ENCODE measurements at regions not wholly inside any gene's neighbourhood (a gene's known extent, or its start where the extent isn't known, plus 50 kb on each side); places are given as distances from the start of the nearest gene placed in this dataset.
A peak's percentile ranks its signal among the peaks of the same experiment; 100 is the strongest.

DNA sequence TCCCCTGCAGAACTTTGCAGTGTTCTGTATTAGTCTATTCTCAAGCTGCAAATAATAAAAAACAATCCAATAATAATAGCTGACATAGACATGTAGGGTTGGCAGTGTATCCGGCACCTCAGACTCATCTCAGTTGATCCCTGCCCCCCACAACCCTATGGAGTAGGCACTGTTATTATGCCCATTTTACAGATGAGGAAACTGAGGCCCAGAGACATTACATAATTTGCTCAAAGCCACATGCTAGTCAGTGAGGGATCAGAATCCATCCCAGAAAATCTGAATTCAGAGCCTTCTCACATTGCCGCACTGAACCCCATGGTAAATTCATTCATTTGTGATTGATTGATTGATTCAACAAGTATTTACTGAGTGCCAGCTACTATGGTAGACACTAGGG, 226.6 kb upstream of the PWP1 start:
- POLR2A ChIA-PET (ENCODE audit: partially characterized antibody) = no interaction called here
- Mint-ChIP-seq H3K27ac (no peak overlapping the region), H3K9me3 (peaks cover 0 to 3% (median 0%) of the 10 kb centered on the region in 8 donors)

GRCh38 chr12:107459641-107460040, 226.0 kb upstream of the PWP1 start:
- Histone ChIP-seq H3K4me1 (ENCODE audit: insufficient read depth, low read length) (peaks cover 3% of the 10 kb centered on the region), H3K27me3 (ENCODE audit: insufficient read depth, low read length) (no peaks in the 10 kb centered on the region), H3K27ac (ENCODE audit: low read depth, low read length) (no peak overlapping the region), H3K4me3 (ENCODE audit: low read length in 2 of 2) (no peak overlapping the region), H3K36me3 (ENCODE audit: insufficient read depth, low read length) (no peaks in the 10 kb centered on the region), H3K9me3 (ENCODE audit: control insufficient read depth in 1 of 2, low read length in 2 of 2) (no peaks in the 10 kb centered on the region)
- no peaks in the 10 kb centered on the region for H3K27me3 Mint-ChIP-seq
- ChIA-PET POLR2A (ENCODE audit: partially characterized antibody) (no interaction called here), CTCF (ENCODE audit: partially characterized antibody) (no interaction called here)
- intact Hi-C loops (cut with micrococcal nuclease) = no loop called here
- H3K27ac Mint-ChIP-seq = no peak overlapping the region
- H3K9me3 Mint-ChIP-seq = peaks cover 0 to 3% (median 0%) of the 10 kb centered on the region in 8 donors
- DNase-seq = no peak
- no peak overlapping the region for H3K4me3 Mint-ChIP-seq
- peaks cover 0 to 28% (median 2%) of the 10 kb centered on the region in 4 donors for H3K4me1 Mint-ChIP-seq
- no peaks in the 10 kb centered on the region for H3K36me3 Mint-ChIP-seq

More for the DNA sequence above, 226.6 kb upstream of the PWP1 start:
- no peak overlapping the region for H3K27ac ChIP-seq (ENCODE audit: low read depth, low read length)
- H3K27me3 ChIP-seq (ENCODE audit: insufficient read depth, low read length) = no peaks in the 10 kb centered on the region
- CTCF ChIA-PET (ENCODE audit: partially characterized antibody) = no interaction called here
- H3K4me1 Mint-ChIP-seq = peaks cover 1 to 28% (median 3%) of the 10 kb centered on the region in 4 donors
- H3K9me3 ChIP-seq (ENCODE audit: control insufficient read depth in 1 of 2, low read length in 2 of 2) = no peaks in the 10 kb centered on the region
- no peaks in the 10 kb centered on the region for H3K27me3 Mint-ChIP-seq
- H3K36me3 ChIP-seq (ENCODE audit: insufficient read depth, low read length) = no peaks in the 10 kb centered on the region
- H3K36me3 Mint-ChIP-seq = no peaks in the 10 kb centered on the region
- H3K4me3 Mint-ChIP-seq = no peak overlapping the region
- DNase-seq = no peak
- intact Hi-C loops (cut with micrococcal nuclease) = no loop called here
- no peak overlapping the region for H3K4me3 ChIP-seq (ENCODE audit: low read length in 2 of 2)
- H3K4me1 ChIP-seq (ENCODE audit: insufficient read depth, low read length) = peaks cover 3% of the 10 kb centered on the region

DNA sequence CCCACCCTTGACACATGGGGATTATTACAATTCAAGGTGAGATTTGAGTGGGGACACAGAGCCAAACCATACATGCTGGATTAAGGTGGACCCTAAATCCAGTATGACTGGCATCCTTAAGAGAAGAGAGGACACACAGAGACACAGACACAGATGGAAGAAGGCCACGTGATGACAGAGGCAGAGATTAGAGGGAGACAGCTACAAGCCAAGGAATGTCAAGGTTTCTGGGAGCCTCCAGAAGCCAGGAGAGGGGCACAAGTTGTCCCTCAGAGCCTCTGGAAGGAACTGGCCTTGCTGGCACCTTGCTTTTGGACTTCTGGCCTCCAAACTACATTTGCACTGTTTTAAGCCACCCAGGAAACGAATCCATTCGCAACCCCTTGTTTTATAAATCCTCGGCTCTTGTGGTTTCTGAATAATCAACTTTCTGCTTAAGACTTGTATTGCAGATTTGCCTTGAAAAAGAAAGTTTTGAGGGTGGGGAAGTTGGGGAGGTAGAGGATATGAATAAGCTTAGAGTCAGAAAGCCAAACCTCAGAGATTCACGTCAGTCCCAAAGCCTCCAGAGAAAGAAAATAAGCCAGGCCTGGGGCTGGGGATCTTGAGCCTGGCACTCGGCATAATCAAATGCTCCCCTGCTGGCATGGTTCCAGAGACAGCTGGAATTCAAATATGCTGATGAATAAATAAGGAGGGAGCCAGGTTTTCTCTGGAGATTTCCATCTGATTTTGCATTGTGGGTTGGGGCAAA, 224.2 kb upstream of the PWP1 start:
- no peaks in the 10 kb centered on the region for H3K27me3 Mint-ChIP-seq
- no peak for DNase-seq
- peak overlapping the region in 1 of 7 donors; percentile 44 for H3K27ac Mint-ChIP-seq
- H3K4me3 Mint-ChIP-seq = no peak overlapping the region
- Histone ChIP-seq H3K9me3 (ENCODE audit: control insufficient read depth in 1 of 2, low read length in 2 of 2) (no peaks in the 10 kb centered on the region), H3K4me3 (ENCODE audit: low read length in 2 of 2) (no peak overlapping the region), H3K36me3 (ENCODE audit: insufficient read depth, low read length) (no peaks in the 10 kb centered on the region), H3K27me3 (ENCODE audit: insufficient read depth, low read length) (no peaks in the 10 kb centered on the region), H3K4me1 (ENCODE audit: insufficient read depth, low read length) (peaks cover 3% of the 10 kb centered on the region), H3K27ac (ENCODE audit: low read depth, low read length) (no peak overlapping the region)
- intact Hi-C loops (cut with micrococcal nuclease) = no loop called here
- peaks cover 0 to 3% (median 0%) of the 10 kb centered on the region in 8 donors for H3K9me3 Mint-ChIP-seq
- H3K4me1 Mint-ChIP-seq = peaks cover 5 to 35% (median 8%) of the 10 kb centered on the region in 4 donors
- ChIA-PET CTCF (ENCODE audit: partially characterized antibody) (no interaction called here), POLR2A (ENCODE audit: partially characterized antibody) (no interaction called here)
- no peaks in the 10 kb centered on the region for H3K36me3 Mint-ChIP-seq

DNA sequence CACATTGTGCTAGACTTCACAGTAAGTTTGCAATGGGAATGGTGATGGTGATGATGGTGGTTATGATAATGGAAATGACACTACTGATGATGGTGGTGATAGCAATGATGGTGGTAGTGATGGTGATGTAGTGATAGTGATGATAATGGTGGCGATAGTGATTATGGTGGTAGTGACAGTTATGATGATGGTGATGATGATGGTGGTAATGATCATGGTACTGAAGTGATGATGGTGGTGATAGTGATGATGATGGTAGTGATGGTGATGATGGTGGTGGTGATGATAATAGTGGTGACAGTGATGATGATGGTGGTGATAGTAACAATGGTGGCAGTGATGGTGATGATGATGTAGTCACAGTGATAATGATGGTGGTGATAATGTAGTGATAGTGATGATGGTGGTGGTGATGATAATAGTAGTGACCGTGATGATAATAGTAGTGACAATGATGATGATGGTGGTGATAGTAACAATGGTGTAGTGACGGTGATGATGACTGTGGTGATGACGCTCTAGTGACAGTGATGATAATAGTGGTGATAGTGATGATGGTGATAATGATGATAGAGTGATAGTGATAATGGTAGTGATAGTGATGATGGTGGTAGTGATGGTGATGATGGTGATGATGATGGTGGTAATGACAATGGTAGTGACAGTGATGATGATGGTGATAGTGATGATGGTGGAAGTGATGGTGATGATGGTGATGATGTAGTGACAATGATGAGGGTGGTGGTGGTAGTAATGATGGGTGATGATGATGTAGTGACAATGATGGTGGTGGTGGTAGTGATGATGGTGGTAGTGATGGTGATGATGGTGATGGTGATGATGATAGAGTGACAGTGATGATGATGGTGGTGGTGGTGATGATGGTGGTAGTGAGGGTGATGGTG, 222.9 kb upstream of the PWP1 start:
- no peaks in the 10 kb centered on the region for H3K27me3 Mint-ChIP-seq
- Histone ChIP-seq H3K27ac (ENCODE audit: low read depth, low read length) (no peak overlapping the region), H3K4me1 (ENCODE audit: insufficient read depth, low read length) (peaks cover 3% of the 10 kb centered on the region), H3K9me3 (ENCODE audit: control insufficient read depth in 1 of 2, low read length in 2 of 2) (no peaks in the 10 kb centered on the region), H3K36me3 (ENCODE audit: insufficient read depth, low read length) (no peaks in the 10 kb centered on the region), H3K4me3 (ENCODE audit: low read length in 2 of 2) (no peak overlapping the region), H3K27me3 (ENCODE audit: insufficient read depth, low read length) (no peaks in the 10 kb centered on the region)
- no peaks in the 10 kb centered on the region for H3K36me3 Mint-ChIP-seq
- ChIA-PET CTCF (ENCODE audit: partially characterized antibody) (no interaction called here), POLR2A (ENCODE audit: partially characterized antibody) (no interaction called here)
- H3K4me3 Mint-ChIP-seq = no peak overlapping the region
- H3K27ac Mint-ChIP-seq = no peak overlapping the region
- peaks cover 0 to 3% (median 0%) of the 10 kb centered on the region in 8 donors for H3K9me3 Mint-ChIP-seq
- no peak for DNase-seq
- H3K4me1 Mint-ChIP-seq = peaks cover 6 to 45% (median 9%) of the 10 kb centered on the region in 4 donors
- intact Hi-C loops (cut with micrococcal nuclease) = no loop called here

GRCh38 chr12:107464644-107465043, 221.0 kb upstream of the PWP1 start:
- H3K27me3 Mint-ChIP-seq = no peaks in the 10 kb centered on the region
- no peaks in the 10 kb centered on the region for H3K9me3 Mint-ChIP-seq
- Histone ChIP-seq H3K27ac (ENCODE audit: low read depth, low read length) (no peak overlapping the region), H3K9me3 (ENCODE audit: control insufficient read depth in 1 of 2, low read length in 2 of 2) (no peaks in the 10 kb centered on the region), H3K36me3 (ENCODE audit: insufficient read depth, low read length) (no peaks in the 10 kb centered on the region), H3K4me3 (ENCODE audit: low read length in 2 of 2) (no peak overlapping the region), H3K4me1 (ENCODE audit: insufficient read depth, low read length) (peaks cover 3% of the 10 kb centered on the region), H3K27me3 (ENCODE audit: insufficient read depth, low read length) (no peaks in the 10 kb centered on the region)
- peaks cover 6 to 48% (median 11%) of the 10 kb centered on the region in 4 donors for H3K4me1 Mint-ChIP-seq
- intact Hi-C loops (cut with micrococcal nuclease) = no loop called here
- CTCF ChIA-PET (ENCODE audit: partially characterized antibody) = no interaction called here
- no peak overlapping the region for H3K27ac Mint-ChIP-seq
- H3K36me3 Mint-ChIP-seq = no peaks in the 10 kb centered on the region
- no peak overlapping the region for H3K4me3 Mint-ChIP-seq
- POLR2A ChIA-PET (ENCODE audit: partially characterized antibody) = no interaction called here
- no peak for DNase-seq

DNA sequence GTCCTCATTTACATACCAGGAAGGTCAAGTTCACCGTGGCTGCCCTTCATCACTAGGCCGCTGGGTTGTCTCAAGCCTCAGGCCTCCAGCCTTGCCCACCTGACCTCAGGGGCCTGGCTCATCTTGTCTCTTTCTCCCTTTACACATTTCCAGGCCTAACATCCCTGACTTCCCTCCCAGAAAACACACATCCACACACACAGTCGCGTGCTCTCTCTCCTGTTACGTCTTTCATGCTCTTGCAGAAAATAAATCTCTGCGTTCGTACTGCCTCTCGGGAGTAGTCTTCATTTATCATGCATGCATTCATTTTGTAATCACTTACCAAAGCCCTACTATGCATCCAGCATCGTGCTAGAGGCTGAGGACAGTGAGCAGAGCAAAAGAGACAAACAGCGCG, 220.0 kb upstream of the PWP1 start:
- intact Hi-C loops (cut with micrococcal nuclease) = no loop called here
- H3K4me3 ChIP-seq (ENCODE audit: low read length in 2 of 2) = no peak overlapping the region
- Mint-ChIP-seq H3K27me3 (no peaks in the 10 kb centered on the region), H3K9me3 (no peaks in the 10 kb centered on the region), H3K4me1 (peaks cover 6 to 52% (median 11%) of the 10 kb centered on the region in 4 donors), H3K4me3 (no peak overlapping the region), H3K27ac (no peak overlapping the region), H3K36me3 (no peaks in the 10 kb centered on the region)
- peaks cover 3% of the 10 kb centered on the region for H3K4me1 ChIP-seq (ENCODE audit: insufficient read depth, low read length)
- no peaks in the 10 kb centered on the region for H3K27me3 ChIP-seq (ENCODE audit: insufficient read depth, low read length)
- H3K36me3 ChIP-seq (ENCODE audit: insufficient read depth, low read length) = no peaks in the 10 kb centered on the region
- H3K27ac ChIP-seq (ENCODE audit: low read depth, low read length) = no peak overlapping the region
- CTCF ChIA-PET (ENCODE audit: partially characterized antibody) = no interaction called here
- no peaks in the 10 kb centered on the region for H3K9me3 ChIP-seq (ENCODE audit: control insufficient read depth in 1 of 2, low read length in 2 of 2)
- POLR2A ChIA-PET (ENCODE audit: partially characterized antibody) = no interaction called here
- no peak for DNase-seq

- Histone ChIP-seq H3K4me1 (ENCODE audit: insufficient read depth, low read length) (no peaks in the 10 kb centered on the region), H3K4me3 (ENCODE audit: low read length in 2 of 2) (no peak overlapping the region), H3K27ac (ENCODE audit: low read depth, low read length) (no peak overlapping the region), H3K9me3 (ENCODE audit: control insufficient read depth in 1 of 2, low read length in 2 of 2) (no peaks in the 10 kb centered on the region), H3K36me3 (ENCODE audit: insufficient read depth, low read length) (no peaks in the 10 kb centered on the region), H3K27me3 (ENCODE audit: insufficient read depth, low read length) (no peaks in the 10 kb centered on the region)
- Mint-ChIP-seq H3K9me3 (no peaks in the 10 kb centered on the region), H3K4me3 (no peak overlapping the region), H3K36me3 (no peaks in the 10 kb centered on the region), H3K27ac (no peak overlapping the region), H3K4me1 (peaks cover 5 to 54% (median 14%) of the 10 kb centered on the region in 4 donors), H3K27me3 (no peaks in the 10 kb centered on the region)
- intact Hi-C loops (cut with micrococcal nuclease) = no loop called here
- no peak for DNase-seq
- POLR2A ChIA-PET (ENCODE audit: partially characterized antibody) = no interaction called here
- CTCF ChIA-PET (ENCODE audit: partially characterized antibody) = no interaction called here
Observed at GRCh38 chr12:107467716-107468115, 217.9 kb upstream of the PWP1 start.
